HEK293 (cell line): ENCODE measurements at regions not wholly inside any gene's neighbourhood (a gene's known extent, or its start where the extent isn't known, plus 50 kb on each side); places are given as distances from the start of the nearest gene placed in this dataset.

Experiments
- CTCF ChIA-PET: fragments of 350-600 bp; formaldehyde crosslinking; extraction: SDS; loops from one replicate; lab custom pipeline; 2021; ENCODE audit warnings: antibody characterized with exemption; lab: Yijun Ruan, JAX
- POLR2A ChIA-PET: fragments of 300-600 bp; formaldehyde crosslinking; extraction: SDS; loops from one replicate; lab custom pipeline; 2020; ENCODE audit warnings: antibody characterized with exemption, inconsistent platforms; lab: Yijun Ruan, JAX
- H3K27ac ChIP-seq: fragments of 200-500 bp; sonication (Bioruptor generic); 2 replicates; pipeline ENCODE4 v1.5.1; 2014; ENCODE audit warnings: low read depth, low read length, control low read depth, inconsistent platforms; ENCODE audit errors: extremely low read depth
- H3K36me3 ChIP-seq, 2 experiments: fragments of 200-500 bp in 1 of 2; sonication (Bioruptor generic) in 1 of 2; 1 replicate in 1 of 2; 2 replicates in 1 of 2; pipeline ENCODE4 v1.5.1; 2014 to 2017; ENCODE audit warnings: inconsistent platforms in 2 of 2, low read length in 2 of 2; ENCODE audit not compliant: control insufficient read depth in 2 of 2, insufficient read depth in 1 of 2
- H3K4me1 ChIP-seq: fragments of 200-500 bp; sonication (Bioruptor generic); 2 replicates; pipeline ENCODE4 v1.5.1; 2014; ENCODE audit warnings: mild to moderate bottlenecking, low read length, inconsistent platforms; ENCODE audit not compliant: control insufficient read depth, insufficient read depth
- H3K4me3 ChIP-seq: 2 replicates; pipeline ENCODE4 v1.5.1; 2011; ENCODE audit warnings: low read depth, mild to moderate bottlenecking, control low read depth, low read length, moderate library complexity
- H3K9me3 ChIP-seq: fragments of 200-500 bp; sonication (Bioruptor generic); 2 replicates; pipeline ENCODE4 v1.5.1; 2014; ENCODE audit warnings: low read depth, low read length, inconsistent platforms; ENCODE audit not compliant: control insufficient read depth, insufficient read depth
- BCL11B ChIP-seq: fragments of 450-650 bp; formaldehyde crosslinking; IDR thresholded peaks from 2 replicates; pipeline ENCODE4 v1.5.1; 2016; ENCODE audit warnings: low read depth, missing biosample characterization, missing genetic modification characterization
- FEZF1 ChIP-seq: fragments of 450-650 bp; formaldehyde crosslinking; IDR thresholded peaks from 2 replicates; pipeline ENCODE4 v1.5.1; 2016; ENCODE audit warnings: missing biosample characterization, missing genetic modification characterization
- GLI2 ChIP-seq: fragments of 450-650 bp; formaldehyde crosslinking; IDR thresholded peaks from 2 replicates; pipeline ENCODE4; 2017; ENCODE audit warnings: missing biosample characterization, missing genetic modification characterization, low read depth, borderline replicate concordance
- IKZF3 ChIP-seq: fragments of 450-650 bp; IDR thresholded peaks from 2 replicates; pipeline ENCODE4 v1.5.0; 2018; ENCODE audit warnings: missing biosample characterization, mild to moderate bottlenecking, missing genetic modification characterization, moderate library complexity
- OSR2 ChIP-seq: fragments of 450-650 bp; formaldehyde crosslinking; IDR thresholded peaks from 2 replicates; pipeline ENCODE4 v1.5.1; 2016; ENCODE audit warnings: missing biosample characterization, missing genetic modification characterization
- PRDM1 ChIP-seq: fragments of 450-650 bp; formaldehyde crosslinking; IDR thresholded peaks from 2 replicates; pipeline ENCODE4; 2016; ENCODE audit warnings: missing biosample characterization, missing genetic modification characterization
- RBAK ChIP-seq: fragments of 450-650 bp; formaldehyde crosslinking; IDR thresholded peaks from 2 replicates; pipeline ENCODE4 v1.5.1; 2016; ENCODE audit warnings: missing biosample characterization, missing genetic modification characterization
- REPIN1 ChIP-seq: fragments of 450-650 bp; formaldehyde crosslinking; IDR thresholded peaks from 2 replicates; pipeline ENCODE4 v1.5.1; 2017; ENCODE audit warnings: missing biosample characterization, missing genetic modification characterization, low read depth
- SALL2 ChIP-seq: fragments of 450-650 bp; formaldehyde crosslinking; IDR thresholded peaks from 2 replicates; pipeline ENCODE4 v1.5.0; 2017; ENCODE audit warnings: missing biosample characterization, mild to moderate bottlenecking, missing genetic modification characterization, borderline replicate concordance
- SP7 ChIP-seq: fragments of 450-650 bp; formaldehyde crosslinking; IDR thresholded peaks from 2 replicates; pipeline ENCODE4 v1.5.1; 2016; ENCODE audit warnings: missing biosample characterization, missing genetic modification characterization
- YY2 ChIP-seq: fragments of 450-650 bp; formaldehyde crosslinking; IDR thresholded peaks from 2 replicates; pipeline ENCODE4 v1.5.1; 2016; ENCODE audit warnings: missing biosample characterization, missing genetic modification characterization
- ZBTB20 ChIP-seq: fragments of 450-650 bp; formaldehyde crosslinking; IDR thresholded peaks from 2 replicates; pipeline ENCODE4 v1.5.1; 2016; ENCODE audit warnings: missing biosample characterization, missing genetic modification characterization
- ZBTB7A ChIP-seq: fragments of 450-650 bp; formaldehyde crosslinking; IDR thresholded peaks from 2 replicates; pipeline ENCODE4 v1.5.1; 2016; ENCODE audit warnings: low read depth, missing biosample characterization, missing genetic modification characterization
- ZNF112 ChIP-seq: fragments of 450-650 bp; formaldehyde crosslinking; IDR thresholded peaks from 2 replicates; pipeline ENCODE4 v1.5.0; 2017; ENCODE audit warnings: missing biosample characterization, missing genetic modification characterization
- ZNF132 ChIP-seq: fragments of 450-650 bp; formaldehyde crosslinking; IDR thresholded peaks from 2 replicates; pipeline ENCODE4 v1.5.1; 2017; ENCODE audit warnings: missing biosample characterization, missing genetic modification characterization, borderline replicate concordance
- ZNF138 ChIP-seq: fragments of 450-650 bp; formaldehyde crosslinking; IDR thresholded peaks from 2 replicates; pipeline ENCODE4 v1.5.1; 2016; ENCODE audit warnings: missing biosample characterization, missing genetic modification characterization, borderline replicate concordance
- ZNF16 ChIP-seq: fragments of 450-650 bp; formaldehyde crosslinking; IDR thresholded peaks from 2 replicates; pipeline ENCODE4 v1.5.1; 2016; ENCODE audit warnings: low read depth, missing biosample characterization, missing genetic modification characterization
- ZNF48 ChIP-seq: fragments of 450-650 bp; formaldehyde crosslinking; IDR thresholded peaks from 2 replicates; pipeline ENCODE4 v1.5.1; 2016; ENCODE audit warnings: missing biosample characterization, missing genetic modification characterization
- ZNF501 ChIP-seq: fragments of 450-650 bp; formaldehyde crosslinking; IDR thresholded peaks from 2 replicates; pipeline ENCODE4 v1.5.1; 2016; ENCODE audit warnings: missing biosample characterization, missing genetic modification characterization
- ZNF785 ChIP-seq: fragments of 450-650 bp; formaldehyde crosslinking; IDR thresholded peaks from 2 replicates; pipeline ENCODE4 v1.5.1; 2016; ENCODE audit warnings: missing biosample characterization, missing genetic modification characterization
- TF ChIP-seq, protein P1 (sequence below): fragments of 450-650 bp; formaldehyde crosslinking; IDR thresholded peaks from 2 replicates; pipeline ENCODE4 v1.5.1; 2016; ENCODE audit warnings: missing biosample characterization, missing genetic modification characterization
- TF ChIP-seq, protein P2 (sequence below): sonication (generic); formaldehyde crosslinking; IDR thresholded peaks from 2 replicates; pipeline ENCODE4 v1.8.1; 2022; ENCODE audit warnings: mild to moderate bottlenecking, moderate library complexity, missing genetic modification reagents
- TF ChIP-seq, protein P3 (sequence below): fragments of 450-650 bp; formaldehyde crosslinking; IDR thresholded peaks from 2 replicates; pipeline ENCODE4 v1.5.1; 2016; ENCODE audit warnings: missing biosample characterization, missing genetic modification characterization
- TF ChIP-seq, protein P4 (sequence below): fragments of 450-650 bp; formaldehyde crosslinking; IDR thresholded peaks from 2 replicates; pipeline ENCODE4 v1.5.1; 2017; ENCODE audit warnings: missing biosample characterization, mild to moderate bottlenecking, missing genetic modification characterization, moderate library complexity
- TF ChIP-seq, protein P5 (sequence below): fragments of 450-650 bp; formaldehyde crosslinking; IDR thresholded peaks from 2 replicates; pipeline ENCODE4 v1.5.0; 2017; ENCODE audit warnings: missing biosample characterization, missing genetic modification characterization, borderline replicate concordance
- TF ChIP-seq, protein P6 (sequence below): fragments of 450-650 bp; formaldehyde crosslinking; IDR thresholded peaks from 2 replicates; pipeline ENCODE4 v1.5.1; 2016; ENCODE audit warnings: missing biosample characterization, missing genetic modification characterization

DNA sequence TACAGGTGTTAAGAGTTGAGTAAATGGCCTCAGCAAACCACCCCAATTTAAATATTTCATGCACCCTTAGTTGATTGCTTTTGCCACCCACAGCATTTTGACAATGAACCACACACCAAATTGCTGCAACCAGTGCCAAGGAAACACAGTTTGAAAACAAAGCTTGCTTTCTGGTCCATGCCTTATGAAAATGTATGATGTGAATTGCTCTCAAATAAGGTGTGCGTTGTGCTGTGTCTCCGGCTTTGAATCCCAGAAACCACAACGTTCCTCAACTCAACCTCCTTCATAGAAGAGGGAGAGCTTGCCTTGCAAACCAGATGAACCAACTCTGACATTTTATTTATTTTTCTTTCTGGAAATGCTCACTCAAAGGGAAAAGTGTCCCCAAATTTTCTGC lies 762.7 kb downstream of the TLE1 start (continued):
- TF ChIP-seq REPIN1 (tag by site-specific recombination): no peak
- no peak for TF ChIP-seq ZNF112 (tag by site-specific recombination)
- TF ChIP-seq YY2 (tag by site-specific recombination): no peak
- TF ChIP-seq PRDM1 (tag by site-specific recombination): no peak
- no peak for TF ChIP-seq BCL11B (tag by site-specific recombination)
- TF ChIP-seq IKZF3: no peak
- TF ChIP-seq, protein P1, sequence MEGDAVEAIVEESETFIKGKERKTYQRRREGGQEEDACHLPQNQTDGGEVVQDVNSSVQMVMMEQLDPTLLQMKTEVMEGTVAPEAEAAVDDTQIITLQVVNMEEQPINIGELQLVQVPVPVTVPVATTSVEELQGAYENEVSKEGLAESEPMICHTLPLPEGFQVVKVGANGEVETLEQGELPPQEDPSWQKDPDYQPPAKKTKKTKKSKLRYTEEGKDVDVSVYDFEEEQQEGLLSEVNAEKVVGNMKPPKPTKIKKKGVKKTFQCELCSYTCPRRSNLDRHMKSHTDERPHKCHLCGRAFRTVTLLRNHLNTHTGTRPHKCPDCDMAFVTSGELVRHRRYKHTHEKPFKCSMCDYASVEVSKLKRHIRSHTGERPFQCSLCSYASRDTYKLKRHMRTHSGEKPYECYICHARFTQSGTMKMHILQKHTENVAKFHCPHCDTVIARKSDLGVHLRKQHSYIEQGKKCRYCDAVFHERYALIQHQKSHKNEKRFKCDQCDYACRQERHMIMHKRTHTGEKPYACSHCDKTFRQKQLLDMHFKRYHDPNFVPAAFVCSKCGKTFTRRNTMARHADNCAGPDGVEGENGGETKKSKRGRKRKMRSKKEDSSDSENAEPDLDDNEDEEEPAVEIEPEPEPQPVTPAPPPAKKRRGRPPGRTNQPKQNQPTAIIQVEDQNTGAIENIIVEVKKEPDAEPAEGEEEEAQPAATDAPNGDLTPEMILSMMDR: no peak
- no peak for TF ChIP-seq FEZF1 (tag by site-specific recombination)
- TF ChIP-seq, protein P2, sequence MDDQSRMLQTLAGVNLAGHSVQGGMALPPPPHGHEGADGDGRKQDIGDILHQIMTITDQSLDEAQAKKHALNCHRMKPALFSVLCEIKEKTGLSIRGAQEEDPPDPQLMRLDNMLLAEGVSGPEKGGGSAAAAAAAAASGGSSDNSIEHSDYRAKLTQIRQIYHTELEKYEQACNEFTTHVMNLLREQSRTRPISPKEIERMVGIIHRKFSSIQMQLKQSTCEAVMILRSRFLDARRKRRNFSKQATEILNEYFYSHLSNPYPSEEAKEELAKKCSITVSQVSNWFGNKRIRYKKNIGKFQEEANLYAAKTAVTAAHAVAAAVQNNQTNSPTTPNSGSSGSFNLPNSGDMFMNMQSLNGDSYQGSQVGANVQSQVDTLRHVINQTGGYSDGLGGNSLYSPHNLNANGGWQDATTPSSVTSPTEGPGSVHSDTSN (CRISPR knock-in tag): no peak

DNA sequence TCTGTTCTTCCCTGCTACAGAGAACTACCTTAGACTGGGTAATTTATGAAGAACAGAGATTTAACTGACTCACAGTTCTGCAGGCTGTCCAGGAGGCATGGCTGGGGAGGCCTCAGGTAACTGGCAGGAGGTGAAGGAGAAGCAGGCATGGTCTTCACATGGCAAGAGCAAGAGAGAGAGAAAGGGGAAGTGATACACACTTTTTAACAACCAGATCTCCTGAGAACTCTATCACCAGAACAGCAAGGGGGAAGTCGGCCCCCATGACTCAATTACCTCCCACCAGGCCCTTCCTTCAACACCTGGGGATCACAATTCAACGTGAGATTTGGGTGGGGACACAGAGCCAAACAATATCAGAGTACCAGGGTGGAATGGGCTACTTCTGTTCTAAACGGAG lies 766.8 kb downstream of the TLE1 start:
- ChIA-PET CTCF (interaction anchor here (0.7 kb wide), 1 partner anchor 1107 kb away, joined by 3 read pairs; no protein-coding TSS in a partner anchor), POLR2A (no interaction called here)
- TF ChIP-seq ZNF48 (tag by site-specific recombination) (no peak), RBAK (tag by site-specific recombination) (no peak), ZBTB7A (tag by site-specific recombination) (no peak), SALL2 (tag by site-specific recombination) (no peak), ZNF132 (tag by site-specific recombination) (no peak), ZBTB20 (tag by site-specific recombination) (no peak), OSR2 (no peak), ZNF785 (no peak), ZNF501 (tag by site-specific recombination) (no peak), ZNF138 (tag by site-specific recombination) (no peak), GLI2 (tag by site-specific recombination) (no peak), ZNF16 (no peak), SP7 (tag by site-specific recombination) (no peak)
- TF ChIP-seq, protein P3, sequence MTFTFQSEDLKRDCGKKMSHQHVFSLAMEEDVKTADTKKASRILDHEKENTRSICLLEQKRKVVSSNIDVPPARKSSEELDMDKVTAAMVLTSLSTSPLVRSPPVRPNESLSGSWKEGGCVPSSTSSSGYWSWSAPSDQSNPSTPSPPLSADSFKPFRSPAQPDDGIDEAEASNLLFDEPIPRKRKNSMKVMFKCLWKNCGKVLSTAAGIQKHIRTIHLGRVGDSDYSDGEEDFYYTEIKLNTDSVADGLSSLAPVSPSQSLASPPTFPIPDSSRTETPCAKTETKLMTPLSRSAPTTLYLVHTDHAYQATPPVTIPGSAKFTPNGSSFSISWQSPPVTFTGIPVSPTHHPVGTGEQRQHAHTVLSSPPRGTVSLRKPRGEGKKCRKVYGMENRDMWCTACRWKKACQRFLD: no peak
- TF ChIP-seq, protein P4, sequence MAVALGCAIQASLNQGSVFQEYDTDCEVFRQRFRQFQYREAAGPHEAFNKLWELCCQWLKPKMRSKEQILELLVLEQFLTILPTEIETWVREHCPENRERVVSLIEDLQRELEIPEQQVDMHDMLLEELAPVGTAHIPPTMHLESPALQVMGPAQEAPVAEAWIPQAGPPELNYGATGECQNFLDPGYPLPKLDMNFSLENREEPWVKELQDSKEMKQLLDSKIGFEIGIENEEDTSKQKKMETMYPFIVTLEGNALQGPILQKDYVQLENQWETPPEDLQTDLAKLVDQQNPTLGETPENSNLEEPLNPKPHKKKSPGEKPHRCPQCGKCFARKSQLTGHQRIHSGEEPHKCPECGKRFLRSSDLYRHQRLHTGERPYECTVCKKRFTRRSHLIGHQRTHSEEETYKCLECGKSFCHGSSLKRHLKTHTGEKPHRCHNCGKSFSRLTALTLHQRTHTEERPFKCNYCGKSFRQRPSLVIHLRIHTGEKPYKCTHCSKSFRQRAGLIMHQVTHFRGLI (tag by site-specific recombination): no peak
- TF ChIP-seq, protein P5, sequence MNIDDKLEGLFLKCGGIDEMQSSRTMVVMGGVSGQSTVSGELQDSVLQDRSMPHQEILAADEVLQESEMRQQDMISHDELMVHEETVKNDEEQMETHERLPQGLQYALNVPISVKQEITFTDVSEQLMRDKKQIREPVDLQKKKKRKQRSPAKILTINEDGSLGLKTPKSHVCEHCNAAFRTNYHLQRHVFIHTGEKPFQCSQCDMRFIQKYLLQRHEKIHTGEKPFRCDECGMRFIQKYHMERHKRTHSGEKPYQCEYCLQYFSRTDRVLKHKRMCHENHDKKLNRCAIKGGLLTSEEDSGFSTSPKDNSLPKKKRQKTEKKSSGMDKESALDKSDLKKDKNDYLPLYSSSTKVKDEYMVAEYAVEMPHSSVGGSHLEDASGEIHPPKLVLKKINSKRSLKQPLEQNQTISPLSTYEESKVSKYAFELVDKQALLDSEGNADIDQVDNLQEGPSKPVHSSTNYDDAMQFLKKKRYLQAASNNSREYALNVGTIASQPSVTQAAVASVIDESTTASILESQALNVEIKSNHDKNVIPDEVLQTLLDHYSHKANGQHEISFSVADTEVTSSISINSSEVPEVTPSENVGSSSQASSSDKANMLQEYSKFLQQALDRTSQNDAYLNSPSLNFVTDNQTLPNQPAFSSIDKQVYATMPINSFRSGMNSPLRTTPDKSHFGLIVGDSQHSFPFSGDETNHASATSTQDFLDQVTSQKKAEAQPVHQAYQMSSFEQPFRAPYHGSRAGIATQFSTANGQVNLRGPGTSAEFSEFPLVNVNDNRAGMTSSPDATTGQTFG (tag by site-specific recombination): no peak
- TF ChIP-seq, protein P6, sequence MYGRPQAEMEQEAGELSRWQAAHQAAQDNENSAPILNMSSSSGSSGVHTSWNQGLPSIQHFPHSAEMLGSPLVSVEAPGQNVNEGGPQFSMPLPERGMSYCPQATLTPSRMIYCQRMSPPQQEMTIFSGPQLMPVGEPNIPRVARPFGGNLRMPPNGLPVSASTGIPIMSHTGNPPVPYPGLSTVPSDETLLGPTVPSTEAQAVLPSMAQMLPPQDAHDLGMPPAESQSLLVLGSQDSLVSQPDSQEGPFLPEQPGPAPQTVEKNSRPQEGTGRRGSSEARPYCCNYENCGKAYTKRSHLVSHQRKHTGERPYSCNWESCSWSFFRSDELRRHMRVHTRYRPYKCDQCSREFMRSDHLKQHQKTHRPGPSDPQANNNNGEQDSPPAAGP: no peak
- Histone ChIP-seq H3K4me1 (no peaks in the 10 kb centered on the region), H3K36me3 (no peaks in the 10 kb centered on the region), H3K27ac (no peak overlapping the region), H3K4me3 (no peak overlapping the region), H3K9me3 (no peaks in the 10 kb centered on the region)
